ENCODE measurements at regions not wholly inside any gene's neighbourhood (a gene's known extent, or its start where the extent isn't known, plus 50 kb on each side); places are given as distances from the start of the nearest gene placed in this dataset.
"Not testable (repeated sequence)": the region's sequence is repeated elsewhere in the genome, so short reads cannot be mapped to it uniquely, and the experiment has no call there.

DNA sequence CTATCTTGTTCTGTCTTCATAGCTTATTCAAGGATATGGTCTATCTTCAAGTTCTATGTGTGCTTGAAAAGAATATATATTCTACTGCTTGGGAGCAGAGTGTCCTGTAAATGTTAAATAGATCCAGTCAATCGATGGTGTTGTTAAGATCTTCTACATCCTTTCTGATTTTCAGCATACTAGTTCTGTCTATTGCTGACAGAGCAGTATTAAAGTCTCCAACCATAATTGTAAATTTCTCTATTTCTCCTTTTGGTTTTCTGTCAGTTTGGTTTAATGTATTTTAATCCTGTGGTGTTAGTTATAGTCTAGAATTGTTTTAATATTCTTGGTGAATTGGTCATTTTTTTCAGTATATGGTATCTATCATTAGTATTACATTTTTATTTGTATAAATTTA lies 124.0 kb upstream of the COX7C start:
- Histone ChIP-seq H3K27ac (no peak overlapping the region), H3K27me3 (no peaks in the 10 kb centered on the region), H3K4me1 (no peaks in the 10 kb centered on the region), H3K4me3 (no peak overlapping the region), H3K36me3 (no peaks in the 10 kb centered on the region), H3K9me3 (no peaks in the 10 kb centered on the region)
- 82 to 100% methylated on average over 1 of the region's 1 CpG for WGBS, 2 donors (ENCODE audit: low coverage in 1 of 2)
- TF ChIP-seq EP300 (IDR thresholded peaks at IDR 0.05): no peak
- TF ChIP-seq POLR2AphosphoS5 (IDR thresholded peaks at IDR 0.05): no peak
- TF ChIP-seq, protein P1, sequence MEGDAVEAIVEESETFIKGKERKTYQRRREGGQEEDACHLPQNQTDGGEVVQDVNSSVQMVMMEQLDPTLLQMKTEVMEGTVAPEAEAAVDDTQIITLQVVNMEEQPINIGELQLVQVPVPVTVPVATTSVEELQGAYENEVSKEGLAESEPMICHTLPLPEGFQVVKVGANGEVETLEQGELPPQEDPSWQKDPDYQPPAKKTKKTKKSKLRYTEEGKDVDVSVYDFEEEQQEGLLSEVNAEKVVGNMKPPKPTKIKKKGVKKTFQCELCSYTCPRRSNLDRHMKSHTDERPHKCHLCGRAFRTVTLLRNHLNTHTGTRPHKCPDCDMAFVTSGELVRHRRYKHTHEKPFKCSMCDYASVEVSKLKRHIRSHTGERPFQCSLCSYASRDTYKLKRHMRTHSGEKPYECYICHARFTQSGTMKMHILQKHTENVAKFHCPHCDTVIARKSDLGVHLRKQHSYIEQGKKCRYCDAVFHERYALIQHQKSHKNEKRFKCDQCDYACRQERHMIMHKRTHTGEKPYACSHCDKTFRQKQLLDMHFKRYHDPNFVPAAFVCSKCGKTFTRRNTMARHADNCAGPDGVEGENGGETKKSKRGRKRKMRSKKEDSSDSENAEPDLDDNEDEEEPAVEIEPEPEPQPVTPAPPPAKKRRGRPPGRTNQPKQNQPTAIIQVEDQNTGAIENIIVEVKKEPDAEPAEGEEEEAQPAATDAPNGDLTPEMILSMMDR (IDR thresholded peaks at IDR 0.05): no peak
- no peak for TF ChIP-seq POLR2A (IDR thresholded peaks at IDR 0.05)
- ATAC-seq: no peak

DNA sequence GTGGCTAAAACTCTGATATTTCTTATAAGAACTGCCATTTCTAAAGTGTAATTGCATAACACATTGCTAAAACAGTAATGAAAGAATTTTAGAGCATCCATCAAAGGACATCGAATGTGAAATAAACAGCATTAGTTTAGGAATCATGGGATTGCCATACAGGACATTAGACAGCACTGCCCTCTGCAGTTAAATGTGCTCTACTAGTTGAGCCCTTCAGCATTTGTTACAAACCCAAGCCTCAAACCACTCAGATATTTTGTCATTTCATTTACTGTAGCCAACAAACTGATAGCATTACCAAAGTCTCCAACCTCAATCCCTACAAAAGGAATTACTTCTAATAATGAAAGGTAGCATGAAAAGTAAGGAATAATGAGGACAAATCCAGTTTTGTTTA lies 116.8 kb upstream of the COX7C start:
- no peak for ATAC-seq
- no peak for TF ChIP-seq EP300 (IDR thresholded peaks at IDR 0.05)
- no peak for TF ChIP-seq POLR2AphosphoS5 (IDR thresholded peaks at IDR 0.05)
- TF ChIP-seq, protein P1 (IDR thresholded peaks at IDR 0.05): no peak
- TF ChIP-seq POLR2A (IDR thresholded peaks at IDR 0.05): no peak
- Histone ChIP-seq H3K9me3 (no peaks in the 10 kb centered on the region), H3K36me3 (no peaks in the 10 kb centered on the region), H3K4me1 (no peaks in the 10 kb centered on the region), H3K4me3 (no peak overlapping the region), H3K27me3 (no peaks in the 10 kb centered on the region), H3K27ac (no peak overlapping the region)
- whole genome bisulfite sequencing, 2 donors (ENCODE audit: low coverage in 1 of 2): 33 to 50% methylated on average over 1 of the region's 1 CpG

DNA sequence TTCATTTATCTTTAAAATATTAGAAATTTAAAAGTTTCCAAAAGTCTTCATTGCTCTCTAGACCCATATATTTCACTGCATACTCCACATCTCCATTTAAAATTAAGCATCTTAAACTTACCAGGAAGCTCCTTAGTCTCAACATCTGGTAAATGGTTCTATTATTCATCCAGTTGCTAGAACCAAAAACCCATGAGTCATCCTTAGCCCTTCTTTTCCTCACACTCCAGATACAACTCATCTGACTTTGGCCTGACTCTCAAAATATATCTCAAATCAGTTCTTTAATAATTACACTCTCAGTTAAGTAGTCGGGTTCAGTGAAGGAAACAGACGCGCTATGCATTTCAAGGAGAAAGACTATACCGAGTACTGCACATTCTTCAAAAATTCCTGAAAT lies 110.2 kb upstream of the COX7C start:
- no peak for ATAC-seq
- 91 to 100% methylated on average over 2 to 4 of the region's 4 CpGs for WGBS, 2 donors (ENCODE audit: low coverage in 1 of 2)
- H3K4me3 ChIP-seq: no peak overlapping the region
- H3K36me3 ChIP-seq: no peaks in the 10 kb centered on the region
- H3K9me3 ChIP-seq: no peaks in the 10 kb centered on the region
- no peaks in the 10 kb centered on the region for H3K4me1 ChIP-seq
- TF ChIP-seq EP300 (IDR thresholded peaks at IDR 0.05) (no peak), POLR2AphosphoS5 (IDR thresholded peaks at IDR 0.05) (no peak), POLR2A (IDR thresholded peaks at IDR 0.05) (no peak)
- TF ChIP-seq, protein P1 (IDR thresholded peaks at IDR 0.05): no peak
- H3K27ac ChIP-seq: no peak overlapping the region
- H3K27me3 ChIP-seq: no peaks in the 10 kb centered on the region

DNA sequence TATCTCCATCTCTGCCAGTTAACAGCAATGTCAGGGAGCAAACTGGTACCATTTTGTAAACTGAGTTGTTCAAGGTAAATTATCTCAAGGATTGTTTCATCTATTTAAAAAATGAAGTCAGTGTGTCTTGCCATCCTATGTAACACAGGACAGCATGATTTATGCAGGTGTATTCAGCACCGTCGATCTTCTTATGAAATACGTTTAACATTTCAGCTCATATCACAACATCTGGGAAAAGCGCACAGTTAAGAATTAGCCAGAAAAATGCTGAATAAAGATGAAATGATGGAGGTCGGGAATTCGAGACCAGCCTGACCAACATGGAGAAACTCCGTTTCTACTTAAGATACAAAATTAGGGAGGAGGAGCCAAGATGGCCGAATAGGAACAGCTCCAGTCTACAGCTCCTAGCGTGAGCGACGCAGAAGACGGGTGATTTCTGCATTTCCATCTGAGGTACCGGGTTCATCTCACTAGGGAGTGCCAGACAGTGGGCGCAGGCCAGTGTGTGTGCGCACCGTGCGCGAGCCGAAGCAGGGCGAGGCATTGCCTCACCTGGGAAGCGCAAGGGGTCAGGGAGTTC lies 107.3 kb upstream of the COX7C start:
- not testable (repeated sequence) for H3K27ac ChIP-seq, H3K9me3 ChIP-seq, H3K36me3 ChIP-seq, H3K4me1 ChIP-seq, ATAC-seq, H3K27me3 ChIP-seq, H3K4me3 ChIP-seq
- 93 to 98% methylated on average over 12 of the region's 21 CpGs for WGBS, 2 donors (ENCODE audit: low coverage in 1 of 2)

DNA sequence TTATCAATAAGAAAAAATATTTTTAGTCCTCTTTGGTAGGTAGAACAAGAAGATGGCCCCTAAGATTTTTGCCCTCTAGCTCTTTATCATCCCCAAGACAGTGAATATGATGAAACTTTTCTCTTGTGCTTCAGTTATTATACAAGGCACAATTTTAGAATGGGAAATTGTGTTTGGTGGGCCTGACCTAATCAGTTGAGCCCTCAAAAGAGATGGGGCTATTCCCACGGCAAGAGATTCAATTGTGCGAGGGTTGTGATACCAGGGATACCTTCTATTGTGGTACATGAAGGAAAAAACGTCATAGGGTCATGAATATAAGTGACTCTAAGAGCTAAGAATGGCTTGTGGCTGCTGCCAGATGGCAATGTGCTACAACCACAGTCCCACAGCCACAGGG lies 94.0 kb upstream of the COX7C start:
- no peaks in the 10 kb centered on the region for H3K4me1 ChIP-seq
- H3K4me3 ChIP-seq: no peak overlapping the region
- no peaks in the 10 kb centered on the region for H3K27me3 ChIP-seq
- H3K9me3 ChIP-seq: no peaks in the 10 kb centered on the region
- TF ChIP-seq POLR2AphosphoS5 (IDR thresholded peaks at IDR 0.05) (no peak), POLR2A (IDR thresholded peaks at IDR 0.05) (no peak), EP300 (IDR thresholded peaks at IDR 0.05) (no peak)
- TF ChIP-seq, protein P1 (IDR thresholded peaks at IDR 0.05): no peak
- no peak for ATAC-seq
- no peaks in the 10 kb centered on the region for H3K36me3 ChIP-seq
- H3K27ac ChIP-seq: no peak overlapping the region
- 74 to 75% methylated on average over 2 to 3 of the region's 3 CpGs for WGBS, 2 donors (ENCODE audit: low coverage in 1 of 2)

All from gastroesophageal sphincter (tissue), 4 donors.